ENCODE measurements at regions not wholly inside any gene's neighbourhood (a gene's known extent, or its start where the extent isn't known, plus 50 kb on each side); places are given as distances from the start of the nearest gene placed in this dataset.

- ChIA-PET POLR2A (no interaction called here), CTCF (interaction anchor here (0.8 to 1.2 kb wide), 2 partner anchors 19 to 244 kb away, joined by 3 read pairs; no protein-coding TSS in a partner anchor)
- H3K9me3 ChIP-seq (replicated peaks; ENCODE audit: control insufficient read depth, insufficient read depth, low read length): no peaks in the 10 kb centered on the region
- no TSS peak for BruUV-seq (replicated peaks)
- H3K9ac ChIP-seq (replicated peaks; ENCODE audit: extremely low read depth, insufficient read depth, low read length): no peak overlapping the region
- no peak overlapping the region for H3K4me3 ChIP-seq (replicated peaks in 1 of 3; ENCODE audit: insufficient read depth in 1 of 3, low read depth in 1 of 3, low read length in 3 of 3)
- H3K4me2 ChIP-seq (ENCODE audit: insufficient read depth, low read length): no peak overlapping the region
- FAIRE-seq: no peak
- H3K27me3 ChIP-seq (ENCODE audit: control insufficient read depth in 2 of 2, insufficient read depth in 2 of 2, low read length in 2 of 2): no peaks in the 10 kb centered on the region
- no peaks in the 10 kb centered on the region for H3K4me1 ChIP-seq (ENCODE audit: control insufficient read depth, extremely low read depth, insufficient read depth, low read length)
- dilution Hi-C loops (cut with MboI; ENCODE audit: extremely low pct_ligation_motif_present, low sequenced_read_pairs): no loop called here
- no peak overlapping the region for H2AFZ ChIP-seq (ENCODE audit: low read depth, low read length)
- intact Hi-C loops (cut with micrococcal nuclease): loop anchor here (10.0 kb wide), 1 partner anchor 1764 kb away; no protein-coding TSS in a partner anchor
- no peaks in the 10 kb centered on the region for H4K20me1 ChIP-seq (replicated peaks; ENCODE audit: control insufficient read depth, extremely low read depth, insufficient read depth, low read length)
- H3K27ac ChIP-seq (ENCODE audit: insufficient read depth, low read depth, low read length): no peak overlapping the region
- no peaks in the 10 kb centered on the region for H3K36me3 ChIP-seq (ENCODE audit: control insufficient read depth in 2 of 2, extremely low read depth in 1 of 2, insufficient read depth in 2 of 2, low read length in 2 of 2)
- TF ChIP-seq POLR2A (IDR thresholded peaks at IDR 0.05; ENCODE audit: low read depth, low read length): no peak
- no peak for TF ChIP-seq EZH2 (IDR thresholded peaks at IDR 0.05; ENCODE audit: borderline replicate concordance, low read depth, low read length, severe bottlenecking)
- TF ChIP-seq GATA2 (IDR thresholded peaks at IDR 0.05; ENCODE audit: insufficient read depth, insufficient read length, low read depth, low read length): no peak
- TF ChIP-seq FOS (IDR thresholded peaks at IDR 0.05; ENCODE audit: borderline replicate concordance, insufficient read depth, low read length): no peak
- TF ChIP-seq POLR2AphosphoS5 (IDR thresholded peaks at IDR 0.05; ENCODE audit: insufficient read depth, low read depth, low read length): no peak
- TF ChIP-seq, protein P1, sequence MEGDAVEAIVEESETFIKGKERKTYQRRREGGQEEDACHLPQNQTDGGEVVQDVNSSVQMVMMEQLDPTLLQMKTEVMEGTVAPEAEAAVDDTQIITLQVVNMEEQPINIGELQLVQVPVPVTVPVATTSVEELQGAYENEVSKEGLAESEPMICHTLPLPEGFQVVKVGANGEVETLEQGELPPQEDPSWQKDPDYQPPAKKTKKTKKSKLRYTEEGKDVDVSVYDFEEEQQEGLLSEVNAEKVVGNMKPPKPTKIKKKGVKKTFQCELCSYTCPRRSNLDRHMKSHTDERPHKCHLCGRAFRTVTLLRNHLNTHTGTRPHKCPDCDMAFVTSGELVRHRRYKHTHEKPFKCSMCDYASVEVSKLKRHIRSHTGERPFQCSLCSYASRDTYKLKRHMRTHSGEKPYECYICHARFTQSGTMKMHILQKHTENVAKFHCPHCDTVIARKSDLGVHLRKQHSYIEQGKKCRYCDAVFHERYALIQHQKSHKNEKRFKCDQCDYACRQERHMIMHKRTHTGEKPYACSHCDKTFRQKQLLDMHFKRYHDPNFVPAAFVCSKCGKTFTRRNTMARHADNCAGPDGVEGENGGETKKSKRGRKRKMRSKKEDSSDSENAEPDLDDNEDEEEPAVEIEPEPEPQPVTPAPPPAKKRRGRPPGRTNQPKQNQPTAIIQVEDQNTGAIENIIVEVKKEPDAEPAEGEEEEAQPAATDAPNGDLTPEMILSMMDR (IDR thresholded peaks at IDR 0.05; ENCODE audit: extremely low read depth in 1 of 2, insufficient read depth in 1 of 2, low read depth in 1 of 2, low read length in 2 of 2): no peak
- TF ChIP-seq MYC (IDR thresholded peaks at IDR 0.05; ENCODE audit: low read depth, low read length): no peak
- no peak for TF ChIP-seq MAX (IDR thresholded peaks at IDR 0.05; ENCODE audit: insufficient read depth, insufficient read length)
- H3K9me1 ChIP-seq (replicated peaks; ENCODE audit: control insufficient read depth, extremely low read depth, insufficient read depth, low read length): no peaks in the 10 kb centered on the region
- H3K79me2 ChIP-seq (ENCODE audit: control insufficient read depth, insufficient read depth, low read length): no peaks in the 10 kb centered on the region
- DNase-seq (ENCODE audit: low read depth, low spot score): no peak
These were observed 143.3 kb upstream of the MB21D2 start for GRCh38 chr3:193060748-193061546.
